ENCODE measurements at regions not wholly inside any gene's neighbourhood (a gene's known extent, or its start where the extent isn't known, plus 50 kb on each side); places are given as distances from the start of the nearest gene placed in this dataset.

GRCh38 chr1:95534985-95535384 is 301.0 kb downstream of the RWDD3 start:
- no peaks in the 10 kb centered on the region for H3K4me1 ChIP-seq (ENCODE audit: insufficient read depth, low read length)
- no peak overlapping the region for H2AFZ ChIP-seq (ENCODE audit: low read length)
- H3F3A ChIP-seq (ENCODE audit: low read length, unreplicated experiment) = no peaks in the 10 kb centered on the region
- no peaks in the 10 kb centered on the region for H3K79me2 ChIP-seq (ENCODE audit: low read length)
- no peaks in the 10 kb centered on the region for H4K20me1 ChIP-seq (ENCODE audit: low read length)
- ChIA-PET CTCF (no interaction called here), POLR2A (ENCODE audit: unreplicated experiment) (no interaction called here)
- DNase-seq (no peak), ATAC-seq (no peak)
- no peaks in the 10 kb centered on the region for H3K9me3 ChIP-seq (ENCODE audit: low read length)
- H3K27me3 ChIP-seq (ENCODE audit: low read length) = peaks cover 28% of the 10 kb centered on the region
- no peak for TF ChIP-seq EZH2phosphoT487 (IDR thresholded peaks at IDR 0.05; ENCODE audit: borderline replicate concordance, low read length)
- TF ChIP-seq EZH2 (IDR thresholded peaks at IDR 0.05; ENCODE audit: low read length, unreplicated experiment) = no peak
- no peak for TF ChIP-seq CTCF (conservative IDR thresholded peaks at IDR 0.05; ENCODE audit: low read depth, low read length)
- no peak overlapping the region for H3K27ac ChIP-seq (ENCODE audit: low read length)
- intact Hi-C loops (cut with micrococcal nuclease) = no loop called here
- no peak overlapping the region for H3K4me2 ChIP-seq (ENCODE audit: low read length)
- no TSS peak for BruUV-seq (replicated peaks)
- H3K9ac ChIP-seq (ENCODE audit: low read length) = no peak overlapping the region
- no peaks in the 10 kb centered on the region for H3K36me3 ChIP-seq (ENCODE audit: low read depth, low read length)
- H3K9me2 ChIP-seq (replicated peaks; ENCODE audit: low read length) = no peaks in the 10 kb centered on the region
- H3K4me3 ChIP-seq (ENCODE audit: low read length) = no peak overlapping the region

DNA sequence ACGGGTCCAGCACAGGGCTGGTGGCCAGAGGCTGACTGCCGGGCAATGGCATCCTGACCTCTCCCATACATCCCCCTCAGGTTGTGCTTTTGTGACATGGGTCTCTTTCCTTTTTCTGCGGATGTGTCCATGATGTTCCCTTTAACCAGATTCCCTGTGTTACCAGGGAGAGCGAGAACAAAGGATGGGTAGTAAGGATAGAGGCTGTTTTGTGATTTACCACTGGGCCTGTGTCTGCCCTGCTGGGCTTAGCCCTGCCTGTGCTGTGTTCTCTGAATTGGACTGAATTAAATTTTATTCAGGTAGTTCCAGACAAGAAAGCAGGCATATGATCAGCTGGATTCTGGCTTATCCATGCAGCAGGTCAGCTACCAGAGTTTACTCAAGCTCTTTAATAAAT is 301.6 kb downstream of the RWDD3 start:
- intact Hi-C loops (cut with micrococcal nuclease) = no loop called here
- DNase-seq = no peak
- no peak for ATAC-seq

DNA sequence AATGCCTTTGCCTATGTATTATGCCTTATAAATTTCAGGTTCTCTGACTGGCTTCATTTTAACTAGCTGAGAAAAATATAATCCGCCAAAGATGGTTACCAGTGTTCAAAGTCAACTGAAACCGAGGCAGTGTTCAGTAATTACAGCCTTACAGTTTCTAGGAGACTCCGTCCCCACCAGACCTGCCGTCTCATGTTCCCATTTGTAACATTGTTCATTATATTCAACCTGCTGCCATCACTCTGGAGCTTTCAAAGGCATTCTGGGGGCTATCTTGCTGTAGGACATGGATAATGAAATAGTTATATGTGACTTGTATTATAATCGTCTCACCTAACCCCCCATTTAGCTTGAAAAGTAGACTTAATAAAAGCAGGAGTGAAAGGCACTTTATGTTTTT is 302.5 kb downstream of the RWDD3 start:
- no peaks in the 10 kb centered on the region for H3F3A ChIP-seq (ENCODE audit: low read length, unreplicated experiment)
- no peaks in the 10 kb centered on the region for H3K4me1 ChIP-seq (ENCODE audit: insufficient read depth, low read length)
- no peak overlapping the region for H3K4me3 ChIP-seq (ENCODE audit: low read length)
- H3K36me3 ChIP-seq (ENCODE audit: low read depth, low read length) = no peaks in the 10 kb centered on the region
- H4K20me1 ChIP-seq (ENCODE audit: low read length) = no peaks in the 10 kb centered on the region
- H3K9me2 ChIP-seq (replicated peaks; ENCODE audit: low read length) = no peaks in the 10 kb centered on the region
- ChIA-PET CTCF (no interaction called here), POLR2A (ENCODE audit: unreplicated experiment) (no interaction called here)
- no peak overlapping the region for H3K27ac ChIP-seq (ENCODE audit: low read length)
- no peaks in the 10 kb centered on the region for H3K9me3 ChIP-seq (ENCODE audit: low read length)
- no peak overlapping the region for H3K9ac ChIP-seq (ENCODE audit: low read length)
- H3K4me2 ChIP-seq (ENCODE audit: low read length) = no peak overlapping the region
- no peak overlapping the region for H2AFZ ChIP-seq (ENCODE audit: low read length)
- ATAC-seq (no peak), DNase-seq (no peak)
- intact Hi-C loops (cut with micrococcal nuclease) = no loop called here
- no TSS peak for BruUV-seq (replicated peaks)
- H3K79me2 ChIP-seq (ENCODE audit: low read length) = no peaks in the 10 kb centered on the region
- H3K27me3 ChIP-seq (ENCODE audit: low read length) = peaks cover 36% of the 10 kb centered on the region
- TF ChIP-seq EZH2phosphoT487 (IDR thresholded peaks at IDR 0.05; ENCODE audit: borderline replicate concordance, low read length) (no peak), EZH2 (IDR thresholded peaks at IDR 0.05; ENCODE audit: low read length, unreplicated experiment) (no peak), CTCF (conservative IDR thresholded peaks at IDR 0.05; ENCODE audit: low read depth, low read length) (no peak)

More for the DNA sequence above, 301.6 kb downstream of the RWDD3 start:
- H3K79me2 ChIP-seq (ENCODE audit: low read length) = no peaks in the 10 kb centered on the region
- H3K9me3 ChIP-seq (ENCODE audit: low read length) = no peaks in the 10 kb centered on the region
- no peak overlapping the region for H2AFZ ChIP-seq (ENCODE audit: low read length)
- ChIA-PET POLR2A (ENCODE audit: unreplicated experiment) (no interaction called here), CTCF (no interaction called here)
- no peak overlapping the region for H3K4me3 ChIP-seq (ENCODE audit: low read length)
- H3K4me2 ChIP-seq (ENCODE audit: low read length) = no peak overlapping the region
- no peaks in the 10 kb centered on the region for H3K9me2 ChIP-seq (replicated peaks; ENCODE audit: low read length)
- no peaks in the 10 kb centered on the region for H3K36me3 ChIP-seq (ENCODE audit: low read depth, low read length)
- peaks cover 31% of the 10 kb centered on the region for H3K27me3 ChIP-seq (ENCODE audit: low read length)
- H3F3A ChIP-seq (ENCODE audit: low read length, unreplicated experiment) = no peaks in the 10 kb centered on the region
- H3K4me1 ChIP-seq (ENCODE audit: insufficient read depth, low read length) = no peaks in the 10 kb centered on the region
- no peaks in the 10 kb centered on the region for H4K20me1 ChIP-seq (ENCODE audit: low read length)
- H3K27ac ChIP-seq (ENCODE audit: low read length) = no peak overlapping the region
- BruUV-seq (replicated peaks) = no TSS peak
- H3K9ac ChIP-seq (ENCODE audit: low read length) = no peak overlapping the region
- TF ChIP-seq EZH2phosphoT487 (IDR thresholded peaks at IDR 0.05; ENCODE audit: borderline replicate concordance, low read length) (no peak), EZH2 (IDR thresholded peaks at IDR 0.05; ENCODE audit: low read length, unreplicated experiment) (no peak), CTCF (conservative IDR thresholded peaks at IDR 0.05; ENCODE audit: low read depth, low read length) (no peak)
